ENCODE measurements at regions not wholly inside any gene's neighbourhood (a gene's known extent, or its start where the extent isn't known, plus 50 kb on each side); places are given as distances from the start of the nearest gene placed in this dataset.

GRCh38 chr21:45352621-45353139 is 52.3 kb upstream of the COL18A1 start:
- 95% methylated on average over 7 of the region's 26 CpGs; no CpG with 5 or more reads in 1 of the 2 experiments for WGBS, 2 experiments (ENCODE audit: extremely low coverage in 2 of 2, insufficient read length in 1 of 2)
- no peaks in the 10 kb centered on the region for H3K9me3 ChIP-seq (ENCODE audit: control insufficient read depth, insufficient read depth, low read length)
- H4K8ac ChIP-seq (ENCODE audit: low read depth in 2 of 2, low read length in 2 of 2) = no peak overlapping the region
- H3K9ac ChIP-seq (ENCODE audit: low read depth, low read length) = no peak overlapping the region
- H3K14ac ChIP-seq (replicated peaks; ENCODE audit: low read depth, low read length) = no peak overlapping the region
- H3K79me1 ChIP-seq (ENCODE audit: low read depth in 1 of 2, low read length in 2 of 2) = no peaks in the 10 kb centered on the region
- H3K4me1 ChIP-seq (ENCODE audit: control insufficient read depth, insufficient read depth, low read length) = peaks cover 6% of the 10 kb centered on the region; the same call in 1 of the 2 replicates
- no peak overlapping the region for H4K91ac ChIP-seq (ENCODE audit: insufficient read depth, low read depth, low read length)
- ChIA-PET CTCF (no interaction called here), POLR2A (ENCODE audit: unreplicated experiment) (no interaction called here)
- dilution Hi-C loops (cut with HindIII; ENCODE audit: low sequenced_read_pairs, unreplicated experiment) (no loop called here), intact Hi-C loops (cut with micrococcal nuclease) (no loop called here), in situ Hi-C loops (cut with MboI; ENCODE audit: low sequenced_read_pairs) (no loop called here)
- H3K18ac ChIP-seq (ENCODE audit: low read depth, low read length) = no peak overlapping the region
- no peak overlapping the region for H3K4me3 ChIP-seq (ENCODE audit: insufficient read depth, low read depth, low read length)
- no peak overlapping the region for H4K5ac ChIP-seq (ENCODE audit: low read depth, low read length)
- no peaks in the 10 kb centered on the region for H3K27me3 ChIP-seq (ENCODE audit: control insufficient read depth, insufficient read depth, low read length)
- H2BK15ac ChIP-seq (ENCODE audit: low read depth, low read length) = no peak overlapping the region
- DNase-seq (no peak), ATAC-seq (ENCODE audit: low read depth) (no peak)
- no peak overlapping the region for H3K56ac ChIP-seq (ENCODE audit: extremely low read depth, insufficient read depth, low read length)
- no peak overlapping the region for H3K23ac ChIP-seq (ENCODE audit: low read depth, low read length)
- no peak for TF ChIP-seq ELK1 (IDR thresholded peaks at IDR 0.05; ENCODE audit: borderline replicate concordance, low read depth, low read length)
- TF ChIP-seq MAZ (IDR thresholded peaks at IDR 0.05; ENCODE audit: borderline replicate concordance, low read depth, low read length) = no peak
- TF ChIP-seq CEBPB (IDR thresholded peaks at IDR 0.05; ENCODE audit: low read depth, low read length) = no peak
- TF ChIP-seq POLR2A (IDR thresholded peaks at IDR 0.05; ENCODE audit: low read depth, low read length) = no peak
- no peak for TF ChIP-seq MXI1 (IDR thresholded peaks at IDR 0.05; ENCODE audit: borderline replicate concordance, low read depth, low read length)
- no peak for TF ChIP-seq RAD21 (IDR thresholded peaks at IDR 0.05; ENCODE audit: low read length)
- no peak for TF ChIP-seq CHD1 (IDR thresholded peaks at IDR 0.05; ENCODE audit: low read depth, low read length)
- TF ChIP-seq BHLHE40 (IDR thresholded peaks at IDR 0.05; ENCODE audit: low read depth, low read length) = no peak
- TF ChIP-seq FOS (IDR thresholded peaks at IDR 0.05; ENCODE audit: low read depth, low read length) = no peak
- no peak for TF ChIP-seq NFE2L2 (IDR thresholded peaks at IDR 0.05; ENCODE audit: low read depth, low read length)
- TF ChIP-seq RCOR1 (IDR thresholded peaks at IDR 0.05; ENCODE audit: insufficient replicate concordance, low read length) = no peak
- no peak for TF ChIP-seq RFX5 (IDR thresholded peaks at IDR 0.05; ENCODE audit: low read depth, low read length)
- no peak for TF ChIP-seq SMC3 (IDR thresholded peaks at IDR 0.05; ENCODE audit: low read depth, low read length)
- no peak for TF ChIP-seq CTCF (conservative IDR thresholded peaks at IDR 0.05; ENCODE audit: low read depth, low read length)
- peaks cover 13% of the 10 kb centered on the region for H3K9me1 ChIP-seq (ENCODE audit: insufficient read depth, low read length)
- no peak overlapping the region for H2BK20ac ChIP-seq (ENCODE audit: low read depth, low read length)
- H2AK9ac ChIP-seq (replicated peaks; ENCODE audit: low read depth, low read length, poor library complexity) = no peak overlapping the region
- no peak overlapping the region for H2BK5ac ChIP-seq (ENCODE audit: low read depth, low read length, poor library complexity, severe bottlenecking)
- H3K4ac ChIP-seq (ENCODE audit: low read depth, low read length) = 0 out of 2 replicates have a peak overlapping the region, but pooled peaks have one; percentile 31
- H2BK120ac ChIP-seq (ENCODE audit: low read depth, low read length) = no peak overlapping the region
- H3K36me3 ChIP-seq (ENCODE audit: control insufficient read depth, insufficient read depth, low read length) = no peaks in the 10 kb centered on the region
- H4K20me1 ChIP-seq (ENCODE audit: insufficient read depth, low read length) = no peaks in the 10 kb centered on the region
- no peak overlapping the region for H2AK5ac ChIP-seq (ENCODE audit: low read depth, low read length)
- H3K4me2 ChIP-seq (ENCODE audit: low read depth, low read length) = no peak overlapping the region
- BruUV-seq (replicated peaks) = no TSS peak
- no peak overlapping the region for H3K27ac ChIP-seq (ENCODE audit: insufficient read depth, low read length)
- H2AFZ ChIP-seq (replicated peaks; ENCODE audit: low read length, poor library complexity) = no peak overlapping the region

Data from IMR-90 (cell line).